NCI-H1694 (cell line): ENCODE measurements at regions not wholly inside any gene's neighbourhood (a gene's known extent, or its start where the extent isn't known, plus 50 kb on each side); places are given as distances from the start of the nearest gene placed in this dataset.

Experiments
- DNase-seq: peaks from one replicate; lab custom pipeline; 2025; lab: John Stamatoyannopoulos, UW

GRCh38 chr2:215620528-215620927 lies 184.7 kb upstream of the FN1 start:
- no peak for DNase-seq

- DNase-seq = no peak
Observed at GRCh38 chr2:215619989-215620388, 184.1 kb upstream of the FN1 start.

DNA sequence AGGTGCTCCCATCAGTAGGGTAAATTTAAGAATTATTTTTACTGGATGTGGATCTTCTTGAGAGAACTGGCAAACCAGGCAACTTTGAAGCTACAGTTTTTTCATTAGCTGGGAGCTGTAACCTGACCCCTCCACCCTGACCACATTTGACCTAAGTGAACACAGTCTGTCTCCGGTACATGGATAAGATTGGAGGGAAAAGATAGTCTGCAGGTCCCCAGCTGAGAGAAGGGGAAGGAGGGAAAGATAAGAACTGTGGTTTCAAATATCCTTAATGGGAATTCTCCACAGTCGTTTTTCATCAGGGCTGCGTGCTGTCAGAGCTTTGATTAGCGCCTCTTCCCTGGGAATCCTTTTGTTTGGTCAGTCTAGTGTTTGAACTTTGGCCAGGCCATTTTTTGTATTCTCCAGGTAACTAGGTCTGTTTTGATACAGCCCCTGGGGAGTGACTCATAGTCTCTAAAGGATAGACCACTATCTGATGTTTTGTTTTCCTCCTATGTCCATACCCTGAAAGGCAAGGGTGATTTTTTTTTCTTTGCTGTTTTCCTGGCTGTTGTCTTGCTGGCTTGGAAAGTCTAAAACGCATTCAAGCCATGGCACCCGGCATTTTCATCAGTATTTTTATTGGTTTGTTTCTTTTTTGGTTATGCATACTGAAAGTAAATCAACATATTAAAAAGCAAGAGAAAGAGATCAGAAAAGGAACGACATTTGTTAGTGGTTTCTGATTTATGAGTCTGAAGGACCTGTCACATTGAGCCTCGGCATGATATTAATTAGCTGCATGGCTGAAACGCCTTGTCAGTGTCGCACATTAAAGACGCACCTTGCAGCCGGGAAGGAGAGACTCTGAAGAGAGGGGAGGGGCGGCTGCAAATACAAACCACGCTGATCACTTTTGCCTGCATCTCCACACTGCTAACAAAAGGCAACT lies 183.4 kb upstream of the FN1 start:
- peak; percentile 52 for DNase-seq

GRCh38 chr2:215618145-215618544 lies 182.3 kb upstream of the FN1 start:
- no peak for DNase-seq

GRCh38 chr2:215617060-215617824 lies 181.4 kb upstream of the FN1 start:
- DNase-seq = no peak

GRCh38 chr2:215615803-215616174 lies 179.9 kb upstream of the FN1 start:
- DNase-seq = no peak

GRCh38 chr2:215615067-215615802 lies 179.4 kb upstream of the FN1 start:
- no peak for DNase-seq

GRCh38 chr2:215614296-215614695 lies 178.4 kb upstream of the FN1 start:
- no peak for DNase-seq

DNA sequence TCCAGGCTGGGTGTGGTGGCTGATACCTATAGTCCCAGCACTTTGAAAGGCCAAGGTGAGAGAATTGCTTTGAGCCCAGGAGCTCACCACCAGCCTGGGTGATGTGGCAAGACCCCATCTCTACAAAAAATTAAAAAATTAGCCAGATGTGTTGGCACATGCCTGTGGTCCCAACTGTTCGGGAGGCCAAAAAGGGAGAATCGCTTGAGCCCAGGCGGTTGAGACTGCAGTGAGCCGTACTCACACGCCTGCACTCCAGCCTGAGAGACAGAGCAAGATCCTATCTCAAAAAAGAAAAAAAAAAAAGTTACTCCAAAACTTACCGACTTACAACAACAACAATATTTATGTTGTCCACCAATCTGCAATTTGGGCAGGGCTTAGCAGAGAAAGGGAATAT lies 178.0 kb upstream of the FN1 start:
- no peak for DNase-seq

DNA sequence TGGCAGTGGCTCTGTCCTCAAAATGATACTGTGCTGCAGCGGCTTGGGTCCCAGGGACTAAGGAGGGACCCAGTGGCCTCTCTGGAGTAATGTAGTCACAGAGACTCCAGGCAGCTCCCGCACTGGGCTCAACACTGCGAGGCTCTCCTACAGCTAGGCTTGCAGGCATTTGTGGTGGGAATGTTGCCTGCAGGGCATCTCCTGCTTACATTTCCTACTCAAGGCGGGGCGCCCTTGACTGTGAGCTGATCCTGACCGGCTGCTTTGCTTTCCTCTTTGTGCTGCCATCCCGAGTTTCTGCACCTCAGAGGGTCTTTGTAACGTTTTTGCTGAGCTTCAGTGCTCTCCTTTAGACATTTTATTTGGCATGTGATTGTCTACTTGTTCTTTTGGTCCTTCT lies 177.4 kb upstream of the FN1 start:
- DNase-seq = no peak

DNA sequence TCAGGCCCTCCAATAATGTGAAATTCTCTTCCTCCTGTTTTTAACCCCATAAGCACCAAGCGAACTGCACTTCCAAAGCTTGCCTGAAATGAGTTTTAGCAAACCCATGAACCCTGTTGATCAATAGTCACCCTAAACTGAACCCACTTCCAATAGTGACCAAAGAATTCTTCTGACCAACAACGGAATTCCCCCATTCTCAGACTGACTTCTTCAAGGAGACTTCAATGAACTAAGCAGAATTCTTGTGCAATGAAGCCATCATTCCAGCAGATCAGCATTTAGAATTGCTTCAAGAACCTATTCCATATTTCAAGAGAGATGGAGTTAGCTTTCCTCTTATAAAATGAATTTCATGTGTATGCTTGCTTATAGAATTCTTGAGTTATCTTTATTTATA lies 176.9 kb upstream of the FN1 start:
- no peak for DNase-seq

GRCh38 chr2:215611609-215612386 lies 175.9 kb upstream of the FN1 start:
- DNase-seq = no peak

- no peak for DNase-seq
Observed at GRCh38 chr2:215609089-215610032, 173.5 kb upstream of the FN1 start.

- DNase-seq = no peak
Observed at GRCh38 chr2:215607766-215608165, 171.9 kb upstream of the FN1 start.

DNA sequence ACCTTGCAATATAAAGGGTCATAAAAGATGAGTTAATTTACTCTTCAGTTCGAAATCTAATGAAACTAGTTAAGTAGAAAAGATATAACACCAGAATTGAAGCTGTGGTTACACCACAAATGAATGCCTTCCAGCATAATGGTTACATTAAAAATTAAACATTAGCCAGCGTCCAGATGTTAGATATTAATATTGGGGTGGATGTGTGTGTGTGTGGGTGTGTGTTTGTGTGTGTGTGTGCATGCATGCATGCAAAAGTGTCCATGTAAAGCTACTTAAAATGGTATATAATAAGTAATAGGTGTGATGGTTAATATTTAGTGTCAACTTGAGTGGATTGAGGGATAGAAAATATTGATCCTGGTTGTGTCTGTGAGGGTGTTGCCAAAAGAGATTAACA lies 170.4 kb upstream of the FN1 start:
- DNase-seq = no peak

- no peak for DNase-seq
Observed at GRCh38 chr2:215605214-215605613, 169.3 kb upstream of the FN1 start.

- no peak for DNase-seq
Observed at GRCh38 chr2:215604606-215605005, 168.7 kb upstream of the FN1 start.

- DNase-seq = no peak
Observed at GRCh38 chr2:215603440-215603839, 167.6 kb upstream of the FN1 start.

- DNase-seq = no peak
Observed at GRCh38 chr2:215602997-215603396, 167.1 kb upstream of the FN1 start.

GRCh38 chr2:215601990-215602721 lies 166.3 kb upstream of the FN1 start:
- DNase-seq = no peak
